ENCODE measurements at regions not wholly inside any gene's neighbourhood (a gene's known extent, or its start where the extent isn't known, plus 50 kb on each side); places are given as distances from the start of the nearest gene placed in this dataset.
"Not testable (repeated sequence)": the region's sequence is repeated elsewhere in the genome, so short reads cannot be mapped to it uniquely, and the experiment has no call there.

DNA sequence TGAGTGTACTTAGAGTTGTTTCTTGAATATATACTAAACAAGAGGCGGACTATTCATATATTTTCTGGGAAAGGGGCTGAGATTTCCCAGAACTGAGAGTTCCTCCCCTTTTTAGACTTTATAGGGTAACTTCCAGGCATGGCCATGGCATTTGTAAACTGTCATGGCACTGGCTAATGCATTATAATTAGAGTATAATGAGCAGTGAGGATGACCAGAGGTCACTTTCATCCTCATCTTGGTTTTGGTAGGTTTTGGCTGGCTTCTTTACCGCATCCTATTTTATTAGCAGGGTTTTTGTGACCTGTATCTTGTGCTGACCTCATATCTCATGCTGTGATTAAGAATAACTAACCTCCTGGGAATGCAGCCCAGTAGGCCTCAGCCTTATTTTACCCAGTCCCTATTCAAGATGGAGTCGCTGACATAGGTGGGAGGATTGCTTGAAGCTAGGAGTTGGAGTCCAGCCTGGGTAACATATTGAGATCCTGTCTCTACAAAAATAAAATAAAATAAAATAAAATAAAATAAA, 91.4 kb downstream of the MOBP start:
- DNase-seq (ENCODE audit: low spot score): no peak

DNA sequence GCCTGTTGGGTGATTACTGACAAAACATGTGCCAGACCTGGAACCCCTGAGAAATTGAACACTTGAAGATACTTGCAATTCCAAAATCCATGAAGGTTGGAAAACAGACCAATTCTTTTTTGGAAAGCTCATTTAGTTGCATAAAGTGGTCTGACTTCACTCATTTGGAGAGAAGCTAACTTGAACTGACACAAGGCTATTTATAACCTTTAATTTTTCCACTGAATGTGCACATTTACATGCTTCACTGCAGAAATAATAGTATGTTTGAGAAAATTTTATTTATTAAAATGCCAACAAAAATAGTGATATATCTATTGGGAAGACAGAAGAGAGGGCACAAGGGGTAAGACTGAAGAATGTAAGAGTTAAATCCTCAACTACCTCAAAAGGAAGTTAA, 92.1 kb downstream of the MOBP start:
- no peak for DNase-seq (ENCODE audit: low spot score)

DNA sequence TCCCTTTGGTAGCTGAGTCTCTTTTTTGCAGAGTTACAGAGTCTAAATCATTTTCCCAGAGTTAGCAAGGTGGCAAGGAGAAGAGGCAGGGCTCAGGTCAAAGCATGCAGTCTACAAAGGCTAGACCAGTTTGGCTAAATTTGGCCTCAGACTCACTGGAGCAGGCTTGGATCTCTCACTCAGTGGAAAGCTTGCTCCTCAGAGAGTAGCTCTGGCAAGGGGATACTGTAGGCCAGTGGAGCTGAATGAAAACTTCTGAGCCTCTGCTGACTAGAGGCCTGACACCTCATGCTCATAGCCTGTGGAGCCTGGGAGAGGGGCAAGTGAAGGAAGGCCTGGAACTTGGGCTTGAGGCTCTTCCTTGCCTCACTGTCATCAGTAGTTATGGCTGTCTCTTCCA, 101.0 kb downstream of the MOBP start:
- DNase-seq (ENCODE audit: low spot score): no peak

DNA sequence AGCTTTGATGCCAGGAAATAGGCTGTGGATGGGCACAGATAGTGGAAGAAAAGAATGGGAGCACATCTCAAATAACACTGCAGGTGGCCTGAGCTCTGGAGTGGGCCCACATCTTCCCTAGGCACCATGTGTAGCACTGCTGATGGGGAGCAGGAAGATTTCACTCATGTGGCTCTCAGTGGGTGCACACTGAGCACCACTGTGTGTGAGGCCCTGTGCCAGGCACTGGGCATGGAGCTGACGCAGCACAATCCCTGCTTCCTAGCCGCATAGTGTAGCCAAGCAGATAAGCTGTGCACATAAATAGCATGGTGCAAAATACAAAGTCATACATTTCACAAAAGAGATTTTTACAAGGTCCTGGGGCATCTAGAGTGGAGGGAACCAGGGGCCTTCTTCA, 101.6 kb downstream of the MOBP start:
- DNase-seq (ENCODE audit: low spot score): no peak

DNA sequence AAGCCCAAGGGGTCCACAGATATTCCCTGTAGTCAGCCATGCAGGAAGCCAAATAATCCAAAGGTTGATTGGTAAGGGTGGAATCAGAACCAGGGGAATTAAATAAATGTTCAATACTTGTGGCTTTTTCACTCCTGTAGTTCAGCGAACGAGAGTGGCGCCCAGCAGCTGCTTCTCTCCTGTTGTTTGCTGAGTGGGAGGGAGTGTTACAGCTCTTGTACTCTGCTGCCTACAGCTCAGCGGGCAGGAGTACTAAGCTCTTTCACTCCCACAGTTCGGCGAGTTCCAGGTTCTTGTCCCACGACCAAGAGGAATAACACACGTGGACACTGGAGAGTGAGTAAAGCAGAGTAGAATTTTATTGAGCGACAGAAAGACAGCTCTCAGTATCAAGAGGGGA, 105.9 kb downstream of the MOBP start:
- DNase-seq (ENCODE audit: low spot score): no peak

DNA sequence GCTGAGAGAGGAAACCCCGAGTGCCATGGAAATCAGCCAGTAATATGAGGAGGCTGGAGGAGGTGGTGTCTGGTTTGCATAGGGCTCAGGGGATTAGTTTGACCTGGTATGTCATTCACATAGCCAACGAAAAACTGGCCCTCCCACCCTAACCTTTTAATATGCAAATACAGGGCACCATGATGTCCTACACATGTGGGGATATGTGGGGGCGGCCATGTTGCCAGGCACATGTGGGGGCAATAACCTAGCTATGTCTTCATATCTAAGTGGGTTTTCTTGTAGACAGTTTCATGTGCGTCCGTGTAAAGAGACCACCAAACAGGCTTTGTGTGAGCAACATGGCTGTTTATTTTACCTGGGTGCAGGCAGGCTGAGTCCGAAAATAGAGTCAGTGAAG, 110.1 kb downstream of the MOBP start:
- no peak for DNase-seq (ENCODE audit: low spot score)

DNA sequence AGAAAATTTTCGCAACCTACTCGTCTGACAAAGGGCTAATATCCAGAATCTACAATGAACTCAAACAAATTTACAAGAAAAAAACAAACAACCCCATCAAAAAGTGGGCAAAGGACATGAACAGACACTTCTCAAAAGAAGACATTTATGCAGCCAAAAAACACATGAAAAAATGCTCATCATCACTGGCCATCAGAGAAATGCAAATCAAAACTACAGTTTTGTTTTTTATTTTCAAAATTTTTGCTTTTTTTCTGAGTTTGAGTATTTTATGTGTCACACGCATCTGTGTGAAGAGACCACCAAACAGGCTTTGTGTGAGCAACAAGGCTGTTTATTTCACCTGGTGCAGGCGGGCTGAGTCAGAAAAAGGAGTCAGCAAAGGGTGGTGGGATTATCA, 118.7 kb downstream of the MOBP start:
- DNase-seq (ENCODE audit: low spot score): not testable (repeated sequence)

DNA sequence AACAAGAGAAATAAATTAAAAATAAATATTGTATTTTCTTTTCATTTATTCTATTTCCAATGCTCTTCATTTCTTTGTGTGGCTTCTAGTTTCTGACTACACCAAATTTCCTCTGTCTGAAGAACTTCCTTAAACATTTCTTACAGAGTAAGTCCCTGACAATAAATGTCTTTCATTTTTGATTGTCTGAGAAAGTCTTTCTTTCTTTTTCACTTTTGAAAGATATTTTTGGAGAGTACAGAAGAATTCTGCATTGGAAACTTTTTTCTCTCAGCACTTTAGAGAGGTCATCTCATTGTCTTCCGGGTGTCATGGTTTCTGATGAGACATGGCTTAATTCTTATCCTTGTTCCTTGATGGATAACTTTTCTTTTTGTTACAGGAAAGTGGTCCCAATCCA, 119.6 kb downstream of the MOBP start:
- no peak for DNase-seq (ENCODE audit: low spot score)

DNA sequence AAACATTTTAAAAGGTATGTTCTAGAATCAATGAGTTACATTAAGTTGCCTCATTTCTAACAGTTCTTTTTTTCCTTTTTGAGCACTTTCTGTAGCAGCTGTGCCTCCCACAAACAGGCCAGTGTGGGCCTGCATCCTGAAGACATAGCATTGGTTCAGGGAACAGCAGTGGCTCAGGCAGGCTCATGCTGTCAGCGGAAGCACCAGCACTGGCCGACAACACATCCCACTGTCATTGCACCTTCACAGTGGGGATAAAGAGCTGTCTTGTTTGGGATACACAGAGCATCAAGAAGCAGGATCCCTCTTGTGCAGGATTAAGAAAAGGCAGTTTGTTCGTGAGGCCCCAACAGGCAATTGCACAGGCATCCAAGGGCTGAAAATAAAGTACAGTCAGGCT, 123.3 kb downstream of the MOBP start:
- DNase-seq (ENCODE audit: low spot score): no peak

DNA sequence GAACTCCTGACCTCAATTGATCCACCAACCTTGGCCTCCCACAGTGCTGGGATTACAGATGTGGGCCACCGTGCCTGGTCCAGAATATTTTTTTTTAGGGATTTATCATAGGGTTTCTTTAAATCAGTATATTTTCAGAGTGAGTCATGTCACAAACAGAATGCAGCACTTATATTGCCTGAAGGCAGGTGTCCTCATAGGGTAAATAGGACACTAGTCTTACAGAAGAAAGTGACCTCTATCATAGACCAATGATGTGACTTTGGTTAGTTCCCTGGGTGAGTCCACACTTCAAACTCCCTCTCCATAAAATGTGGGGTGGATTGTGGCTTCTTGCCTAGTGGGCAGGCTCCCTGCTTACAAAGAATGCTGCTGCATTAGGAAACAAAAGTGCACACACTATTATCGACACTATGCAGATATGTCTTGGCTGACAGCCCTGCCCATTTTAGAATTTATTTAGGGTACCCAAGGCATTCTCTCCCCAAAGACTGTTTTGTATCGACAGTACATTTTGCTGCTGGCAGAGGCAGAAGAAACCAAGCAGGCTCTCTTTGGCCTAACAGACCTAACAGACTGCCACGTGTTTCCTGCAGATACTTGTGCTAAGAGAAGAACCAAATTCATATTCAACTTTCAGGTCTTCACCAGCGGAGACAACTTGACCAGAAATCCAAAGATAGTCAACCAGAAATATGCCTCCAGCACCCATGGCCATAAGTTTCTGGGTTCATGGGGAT, 125.0 kb downstream of the MOBP start:
- no peak for DNase-seq (ENCODE audit: low spot score)

DNA sequence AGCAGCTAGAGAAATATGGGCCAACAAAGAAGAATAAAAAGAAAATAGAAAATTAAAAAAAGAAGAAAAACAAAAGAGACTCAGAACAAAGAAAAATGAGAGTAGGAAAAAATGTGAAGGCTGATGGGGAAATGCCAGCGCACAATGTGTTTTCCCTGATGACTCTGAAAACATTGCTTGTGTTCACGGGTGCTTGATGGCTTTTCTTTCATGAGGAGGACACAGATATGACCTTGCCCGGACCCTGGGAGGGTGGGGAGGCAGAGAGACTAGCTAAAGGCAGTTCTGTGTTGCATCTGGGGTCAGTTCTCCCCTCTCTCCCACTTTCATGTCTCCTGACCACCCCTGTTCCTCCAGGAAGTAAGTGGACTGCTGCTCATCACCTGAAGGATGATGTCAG, 125.9 kb downstream of the MOBP start:
- DNase-seq (ENCODE audit: low spot score): no peak

DNA sequence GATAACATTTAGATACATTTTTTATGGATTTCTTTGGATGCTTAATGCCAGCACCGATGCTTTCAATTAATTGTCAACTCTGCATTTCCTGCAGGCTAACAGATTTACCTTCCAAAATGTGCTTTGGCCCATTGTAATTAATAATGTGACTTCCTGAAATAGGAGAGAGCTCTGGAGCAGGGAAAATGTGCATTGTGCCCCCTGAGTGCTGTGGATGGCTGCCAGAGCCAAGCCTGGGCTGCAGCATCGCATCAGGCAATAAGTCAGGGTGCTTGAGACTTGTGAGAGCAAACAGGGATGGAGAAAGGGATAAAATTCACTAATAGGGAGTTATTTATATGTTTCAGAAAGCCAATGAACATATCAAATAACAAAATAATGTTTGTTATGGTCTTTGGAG, 133.8 kb downstream of the MOBP start:
- no peak for DNase-seq (ENCODE audit: low spot score)

DNA sequence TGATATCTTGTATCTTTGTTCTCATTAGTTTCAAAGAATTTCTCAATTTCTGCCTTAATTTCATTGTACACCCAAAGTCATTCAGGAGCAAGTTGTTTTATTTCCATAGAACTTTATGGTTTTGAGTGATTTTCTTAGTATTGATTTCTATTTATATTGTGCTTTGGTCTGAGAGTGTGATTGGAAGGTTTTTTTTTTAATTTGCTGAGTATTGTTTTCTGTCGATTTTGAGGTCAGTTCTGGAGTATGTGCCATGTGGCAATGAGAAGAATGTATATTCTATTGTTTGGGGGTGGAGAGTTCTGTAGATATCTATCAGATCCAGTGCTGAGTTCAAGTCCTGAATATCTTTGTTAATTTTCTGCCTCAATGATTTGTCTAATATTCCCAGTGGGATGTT, 138.4 kb downstream of the MOBP start:
- DNase-seq (ENCODE audit: low spot score): no peak

DNA sequence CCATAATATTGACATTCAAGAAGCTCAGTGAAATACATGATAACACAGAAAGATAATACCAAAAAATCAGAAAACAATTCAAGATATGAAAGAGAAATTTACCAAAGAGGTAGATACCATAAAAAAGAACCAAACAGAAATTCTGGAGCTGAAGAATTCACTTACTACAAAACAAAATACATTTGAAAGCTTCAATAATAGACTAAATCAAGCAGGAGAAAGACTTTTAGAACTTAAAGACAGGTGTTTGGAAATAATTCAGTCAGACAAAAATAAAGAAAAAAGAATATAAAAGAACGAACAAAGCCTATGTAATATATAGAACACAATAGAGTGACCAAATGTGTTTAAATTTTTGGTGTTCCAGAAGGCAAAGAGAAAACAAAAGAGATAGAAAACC, 158.7 kb downstream of the MOBP start:
- no peak for DNase-seq (ENCODE audit: low spot score)

DNA sequence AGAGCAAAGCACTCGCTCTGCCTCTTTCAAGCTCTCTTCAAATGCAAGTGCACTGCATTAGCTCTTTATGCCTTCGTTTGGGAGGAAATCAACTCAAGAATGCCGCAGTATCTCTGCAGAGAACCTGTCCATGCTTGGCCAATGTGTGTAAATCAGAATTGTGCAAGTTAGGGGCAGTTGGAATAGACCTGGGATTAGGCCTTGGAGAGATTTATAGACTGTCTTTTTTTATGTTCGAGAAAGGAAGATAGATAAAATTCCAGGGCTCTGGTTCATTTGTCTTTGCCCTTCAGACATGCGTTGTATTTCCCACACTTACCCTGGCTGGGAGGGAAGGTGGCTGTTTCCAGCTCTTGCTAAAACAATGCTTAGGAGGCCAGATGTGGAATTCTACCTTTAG, 163.7 kb downstream of the MOBP start:
- DNase-seq (ENCODE audit: low spot score): no peak

DNA sequence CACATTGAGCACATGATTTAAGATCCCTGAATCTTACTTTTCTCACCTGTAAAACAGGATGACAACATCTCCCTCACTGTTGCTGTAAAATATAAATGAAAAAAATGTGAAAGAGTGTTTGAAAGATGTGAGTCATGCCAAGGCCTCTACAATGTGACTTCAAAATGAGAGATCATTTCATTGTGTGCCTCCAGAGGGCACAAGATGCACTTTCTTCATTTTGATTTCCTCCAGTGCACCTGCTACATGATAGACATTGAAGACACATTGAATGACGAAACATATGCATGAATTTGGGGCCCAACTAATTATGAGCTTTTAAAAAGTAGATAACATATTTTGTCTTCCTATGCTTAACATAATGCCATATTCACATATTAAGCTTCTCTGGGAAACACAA, 170.3 kb downstream of the MOBP start:
- DNase-seq (ENCODE audit: low spot score): peak; percentile 39

DNA sequence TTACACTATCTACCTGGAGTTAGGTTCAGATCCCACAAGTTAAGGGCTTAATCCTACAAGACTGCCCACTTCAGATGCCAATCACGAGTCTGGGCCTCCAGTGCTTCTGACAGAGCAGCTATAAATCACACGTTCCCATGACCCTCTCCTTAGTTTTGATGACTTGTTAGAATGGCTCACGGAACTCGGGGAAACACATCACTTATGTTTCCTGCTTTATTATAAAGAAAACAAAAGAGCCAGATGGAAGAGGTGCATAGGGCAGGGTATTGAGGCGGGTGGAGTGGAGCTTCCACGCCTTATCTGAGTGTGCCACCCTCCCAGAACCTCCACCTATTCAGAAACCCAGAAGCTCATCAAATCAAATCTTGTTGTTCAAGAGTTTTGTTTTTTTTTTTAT, 170.8 kb downstream of the MOBP start:
- no peak for DNase-seq (ENCODE audit: low spot score)

DNA sequence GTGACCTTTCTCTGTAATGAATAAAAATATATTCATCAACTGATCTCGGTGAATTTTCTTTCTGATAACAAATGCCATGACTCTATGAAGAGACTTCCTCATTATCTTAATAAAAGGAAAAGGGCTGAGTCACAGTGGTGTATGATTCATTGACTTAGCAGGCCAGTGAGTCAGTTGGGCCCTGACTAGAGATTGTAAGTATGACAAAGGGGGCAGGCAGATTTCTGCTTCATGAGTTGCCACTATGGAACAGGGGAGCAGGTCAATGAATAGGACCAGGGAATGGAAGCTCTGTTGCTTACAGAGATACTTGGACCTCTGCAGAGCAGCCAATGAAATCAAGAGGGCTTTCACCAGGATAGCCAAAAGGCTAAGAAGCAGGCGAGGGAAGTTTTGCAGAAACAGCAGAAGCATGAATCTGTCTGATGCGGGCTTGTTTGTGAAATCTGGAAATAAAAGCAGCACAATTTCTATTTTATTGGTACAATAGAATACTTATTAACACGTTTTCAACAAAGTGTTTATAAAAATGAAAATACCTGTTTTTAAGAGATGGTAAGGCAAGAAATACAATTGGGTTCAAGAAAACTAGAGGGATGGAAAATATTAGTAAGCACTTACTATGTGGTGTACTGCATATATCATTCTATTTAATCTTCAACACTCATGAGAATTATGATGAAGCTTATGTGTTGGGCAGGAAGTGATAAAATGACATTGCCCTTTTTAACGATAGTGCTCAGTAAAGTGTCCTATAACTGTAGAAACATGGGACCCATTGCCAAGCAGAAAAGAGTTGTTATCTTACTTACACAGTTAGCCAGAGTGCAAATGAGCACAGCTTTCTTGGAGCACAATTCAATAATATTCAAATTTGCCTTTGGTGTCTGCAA, 169.8 kb upstream of the MYRIP start:
- peak; percentile 85 for DNase-seq (ENCODE audit: low spot score)

DNA sequence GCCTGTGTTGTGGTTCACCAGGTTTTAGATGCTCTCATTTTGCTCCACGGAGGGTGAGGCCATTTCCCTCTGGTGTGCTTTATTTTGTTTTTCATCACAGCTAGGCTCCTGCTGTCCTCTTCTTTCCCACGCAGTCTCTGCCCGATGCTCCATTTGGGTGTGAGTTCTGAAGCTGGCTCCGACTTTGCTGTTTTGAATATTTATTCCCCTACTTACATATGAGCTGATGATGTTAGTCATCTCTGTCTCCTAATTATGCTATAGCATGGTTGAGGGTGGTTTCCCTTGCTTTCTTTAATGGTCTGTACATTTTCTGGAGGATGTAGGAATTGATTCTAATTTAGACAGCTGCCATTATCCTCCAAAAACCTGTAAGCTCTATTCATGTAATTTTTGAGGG, 168.1 kb upstream of the MYRIP start:
- no peak for DNase-seq (ENCODE audit: low spot score)

DNA sequence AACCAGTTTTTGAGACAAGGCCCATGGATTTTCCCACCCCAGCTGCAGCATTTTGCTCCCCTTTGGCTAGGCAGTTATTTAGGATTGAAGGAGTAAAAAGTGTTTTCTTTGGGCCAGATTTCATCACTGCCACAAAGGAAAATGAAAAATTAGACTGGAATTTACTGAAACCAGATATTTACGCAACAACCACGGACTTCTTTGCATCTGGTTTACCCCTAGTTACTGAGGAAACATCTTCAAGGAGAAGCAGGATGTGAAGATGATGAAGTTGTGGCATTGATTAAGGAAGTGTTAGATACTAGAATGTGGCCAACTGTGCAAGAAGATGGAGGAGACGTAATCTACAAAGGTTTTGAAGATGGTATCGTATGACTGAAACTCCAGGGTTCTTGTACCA, 165.2 kb upstream of the MYRIP start:
- DNase-seq (ENCODE audit: low spot score): peak; percentile 53

DNA sequence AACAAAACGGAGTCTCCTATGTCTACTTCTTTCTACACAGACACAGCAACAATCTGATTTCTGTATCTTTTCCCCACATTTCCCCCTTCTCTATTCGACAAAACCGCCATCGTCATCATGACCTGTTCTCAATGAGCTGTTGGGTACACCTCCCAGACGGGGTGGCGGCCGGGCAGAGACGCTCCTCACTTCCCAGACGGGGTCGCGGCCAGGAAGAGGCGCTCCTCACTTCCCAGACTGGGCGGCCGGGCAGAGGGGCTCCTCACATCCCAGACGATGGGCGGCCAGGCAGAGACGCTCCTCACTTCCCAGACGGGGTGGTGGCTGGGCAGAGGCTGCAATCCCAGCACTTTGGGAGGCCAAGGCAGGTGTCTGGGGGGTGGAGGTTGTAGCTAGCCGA, 158.2 kb upstream of the MYRIP start:
- not testable (repeated sequence) for DNase-seq (ENCODE audit: low spot score)

DNA sequence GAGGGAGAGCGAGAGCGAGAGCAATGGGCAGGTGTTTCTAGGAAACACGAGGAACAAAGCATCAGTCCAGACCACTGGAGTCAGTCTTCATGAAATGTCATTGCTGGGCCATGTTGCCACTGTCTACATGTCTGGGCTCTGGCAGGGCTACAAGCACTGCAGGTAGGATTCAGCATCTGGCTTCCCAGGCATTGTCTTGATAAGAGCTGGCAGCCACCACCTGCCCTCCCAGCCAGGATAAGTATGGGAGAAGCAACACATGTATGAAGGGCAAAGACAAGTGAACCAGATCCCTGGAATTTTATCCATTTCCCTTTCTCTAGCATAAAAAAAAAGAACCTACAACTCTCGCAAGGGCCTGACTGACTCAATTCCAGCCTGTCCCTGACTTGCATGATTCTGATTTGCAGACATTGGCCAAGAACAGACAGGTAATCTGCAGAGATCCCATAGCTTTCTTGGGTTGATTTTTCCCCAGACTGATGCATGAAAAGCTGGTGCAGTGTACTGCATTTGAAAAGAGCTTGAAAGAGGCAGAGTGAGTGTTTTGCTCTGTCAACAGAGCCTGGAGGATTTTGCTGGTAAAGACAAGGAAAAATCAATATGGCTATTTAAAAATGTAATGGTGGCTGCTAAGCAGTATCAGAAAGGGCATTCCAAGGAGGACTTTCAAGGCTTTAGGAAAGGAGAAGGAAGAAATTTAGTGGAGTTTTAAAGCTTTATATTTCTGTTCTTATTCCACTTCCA, 157.2 kb upstream of the MYRIP start:
- DNase-seq (ENCODE audit: low spot score): no peak

DNA sequence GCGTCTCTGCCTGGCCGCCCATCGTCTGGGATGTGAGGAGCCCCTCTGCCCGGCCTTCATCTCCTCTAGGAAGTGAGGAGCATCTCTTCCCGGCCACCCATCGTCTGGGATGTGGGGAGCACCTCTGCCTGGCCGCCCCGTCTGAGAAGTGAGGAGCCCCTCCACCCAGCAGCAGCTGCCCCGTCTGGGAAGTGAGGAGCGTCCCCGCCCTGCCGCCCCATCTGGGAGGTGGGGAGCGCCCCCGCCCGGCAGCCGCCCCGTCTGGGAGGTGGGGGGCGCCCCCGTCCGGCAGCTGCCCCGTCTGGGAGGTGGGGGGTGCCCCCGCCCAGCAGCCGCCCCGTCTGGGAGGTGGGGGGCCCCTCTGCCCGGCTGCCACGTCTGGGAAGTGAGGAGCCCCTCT, 153.7 kb upstream of the MYRIP start:
- not testable (repeated sequence) for DNase-seq (ENCODE audit: low spot score)
